ENCODE measurements at regions not wholly inside any gene's neighbourhood (a gene's known extent, or its start where the extent isn't known, plus 50 kb on each side); places are given as distances from the start of the nearest gene placed in this dataset.

- H3K9me3 Mint-ChIP-seq, result peaks cover 0 to 2% (median 0%) of the 10 kb centered on the region in 3 donors
- no peaks in the 10 kb centered on the region for H3K4me1 Mint-ChIP-seq
- H3K27me3 Mint-ChIP-seq, result peaks cover 3% of the 10 kb centered on the region
- H3K4me3 Mint-ChIP-seq, result no peak overlapping the region
- H3K27ac Mint-ChIP-seq, result no peak overlapping the region
- no peaks in the 10 kb centered on the region for H3K36me3 Mint-ChIP-seq
Observed at GRCh38 chr1:17933501-17933900, 174.1 kb upstream of the IGSF21 start.

- peaks cover 0 to 2% (median 0%) of the 10 kb centered on the region in 3 donors for H3K9me3 Mint-ChIP-seq
- H3K27me3 Mint-ChIP-seq, result peaks cover under 1% of the 10 kb centered on the region
- H3K27ac Mint-ChIP-seq, result no peak overlapping the region
- no peak overlapping the region for H3K4me3 Mint-ChIP-seq
- no peaks in the 10 kb centered on the region for H3K4me1 Mint-ChIP-seq
- H3K36me3 Mint-ChIP-seq, result no peaks in the 10 kb centered on the region
Observed at GRCh38 chr1:17933971-17934370, 173.6 kb upstream of the IGSF21 start.

GRCh38 chr1:17935230-17935629 is 172.4 kb upstream of the IGSF21 start:
- Mint-ChIP-seq H3K36me3 (no peaks in the 10 kb centered on the region), H3K9me3 (peaks cover 0 to 2% (median 0%) of the 10 kb centered on the region in 3 donors), H3K27me3 (no peaks in the 10 kb centered on the region), H3K4me3 (no peak overlapping the region), H3K4me1 (no peaks in the 10 kb centered on the region), H3K27ac (no peak overlapping the region)

- Mint-ChIP-seq H3K4me3 (no peak overlapping the region), H3K36me3 (no peaks in the 10 kb centered on the region), H3K27ac (peak overlapping the region in 1 of 3 donors; percentile 17), H3K9me3 (no peaks in the 10 kb centered on the region), H3K4me1 (peaks cover 0 to 5% (median 3%) of the 10 kb centered on the region in 3 donors), H3K27me3 (peaks cover 8% of the 10 kb centered on the region)
Observed at GRCh38 chr1:17941431-17942189, 166.0 kb upstream of the IGSF21 start.

- Mint-ChIP-seq H3K27me3 (peaks cover 13% of the 10 kb centered on the region), H3K27ac (no peak overlapping the region), H3K4me3 (no peak overlapping the region), H3K9me3 (no peaks in the 10 kb centered on the region), H3K4me1 (peaks cover 0 to 5% (median 3%) of the 10 kb centered on the region in 3 donors), H3K36me3 (no peaks in the 10 kb centered on the region)
Observed at GRCh38 chr1:17943506-17943905, 164.1 kb upstream of the IGSF21 start.

- H3K4me1 Mint-ChIP-seq, result peaks cover 0 to 5% (median 3%) of the 10 kb centered on the region in 3 donors
- no peaks in the 10 kb centered on the region for H3K36me3 Mint-ChIP-seq
- H3K27ac Mint-ChIP-seq, result no peak overlapping the region
- H3K9me3 Mint-ChIP-seq, result no peaks in the 10 kb centered on the region
- peaks cover 17% of the 10 kb centered on the region for H3K27me3 Mint-ChIP-seq
- no peak overlapping the region for H3K4me3 Mint-ChIP-seq
Observed at GRCh38 chr1:17944646-17945045, 163.0 kb upstream of the IGSF21 start.

- Mint-ChIP-seq H3K27ac (no peak overlapping the region), H3K36me3 (no peaks in the 10 kb centered on the region), H3K27me3 (peaks cover 21% of the 10 kb centered on the region), H3K9me3 (no peaks in the 10 kb centered on the region), H3K4me3 (no peak overlapping the region), H3K4me1 (peaks cover 0 to 5% (median 3%) of the 10 kb centered on the region in 3 donors)
Observed at GRCh38 chr1:17946434-17946833, 161.2 kb upstream of the IGSF21 start.

GRCh38 chr1:17948594-17948993 is 159.0 kb upstream of the IGSF21 start:
- Mint-ChIP-seq H3K36me3 (peaks cover 2% of the 10 kb centered on the region), H3K4me1 (peaks cover 0 to 4% (median 0%) of the 10 kb centered on the region in 3 donors), H3K27ac (no peak overlapping the region), H3K9me3 (no peaks in the 10 kb centered on the region), H3K27me3 (peaks cover 17% of the 10 kb centered on the region), H3K4me3 (no peak overlapping the region)

- H3K27me3 Mint-ChIP-seq, result peaks cover 16% of the 10 kb centered on the region
- H3K36me3 Mint-ChIP-seq, result peaks cover 2% of the 10 kb centered on the region
- no peak overlapping the region for H3K4me3 Mint-ChIP-seq
- H3K27ac Mint-ChIP-seq, result no peak overlapping the region
- peaks cover 0 to 4% (median 0%) of the 10 kb centered on the region in 3 donors for H3K4me1 Mint-ChIP-seq
- H3K9me3 Mint-ChIP-seq, result no peaks in the 10 kb centered on the region
Observed at GRCh38 chr1:17949511-17949910, 158.1 kb upstream of the IGSF21 start.

GRCh38 chr1:17950728-17951127 is 156.9 kb upstream of the IGSF21 start:
- H3K4me3 Mint-ChIP-seq, result no peak overlapping the region
- H3K27me3 Mint-ChIP-seq, result peaks cover 16% of the 10 kb centered on the region
- H3K27ac Mint-ChIP-seq, result no peak overlapping the region
- no peaks in the 10 kb centered on the region for H3K9me3 Mint-ChIP-seq
- H3K4me1 Mint-ChIP-seq, result peaks cover 0 to 4% (median 0%) of the 10 kb centered on the region in 3 donors
- H3K36me3 Mint-ChIP-seq, result peaks cover 2% of the 10 kb centered on the region

- Mint-ChIP-seq H3K4me1 (peaks cover 0 to 4% (median 0%) of the 10 kb centered on the region in 3 donors), H3K36me3 (peaks cover 2% of the 10 kb centered on the region), H3K4me3 (peak overlapping the region in 1 of 4 donors; percentile 49), H3K27ac (no peak overlapping the region), H3K9me3 (no peaks in the 10 kb centered on the region), H3K27me3 (peaks cover 9% of the 10 kb centered on the region)
Observed at GRCh38 chr1:17952506-17952905, 155.1 kb upstream of the IGSF21 start.

GRCh38 chr1:17953921-17954320 is 153.7 kb upstream of the IGSF21 start:
- Mint-ChIP-seq H3K36me3 (peaks cover 2% of the 10 kb centered on the region), H3K27me3 (peaks cover 9% of the 10 kb centered on the region), H3K4me1 (peaks cover 0 to 8% (median 5%) of the 10 kb centered on the region in 3 donors), H3K4me3 (no peak overlapping the region), H3K9me3 (no peaks in the 10 kb centered on the region), H3K27ac (no peak overlapping the region)

GRCh38 chr1:17955302-17956285 is 152.0 kb upstream of the IGSF21 start:
- peaks cover 3% of the 10 kb centered on the region for H3K27me3 Mint-ChIP-seq
- H3K36me3 Mint-ChIP-seq, result peaks cover 2% of the 10 kb centered on the region
- no peak overlapping the region for H3K27ac Mint-ChIP-seq
- no peak overlapping the region for H3K4me3 Mint-ChIP-seq
- H3K4me1 Mint-ChIP-seq, result peaks cover 0 to 10% (median 10%) of the 10 kb centered on the region in 3 donors
- H3K9me3 Mint-ChIP-seq, result no peaks in the 10 kb centered on the region

GRCh38 chr1:17957588-17958267 is 149.9 kb upstream of the IGSF21 start:
- Mint-ChIP-seq H3K36me3 (no peaks in the 10 kb centered on the region), H3K9me3 (no peaks in the 10 kb centered on the region), H3K4me1 (peaks cover 0 to 10% (median 6%) of the 10 kb centered on the region in 3 donors), H3K27ac (no peak overlapping the region), H3K4me3 (no peak overlapping the region), H3K27me3 (peaks cover 2% of the 10 kb centered on the region)

- Mint-ChIP-seq H3K4me1 (peaks cover 0 to 10% (median 6%) of the 10 kb centered on the region in 3 donors), H3K27me3 (peaks cover 2% of the 10 kb centered on the region), H3K9me3 (no peaks in the 10 kb centered on the region), H3K4me3 (peak overlapping the region in 1 of 4 donors; percentile 70), H3K36me3 (no peaks in the 10 kb centered on the region), H3K27ac (no peak overlapping the region)
Observed at GRCh38 chr1:17958704-17959103, 148.9 kb upstream of the IGSF21 start.

Measured in IgD-negative memory B cell (primary cell).